K562 (cell line): ENCODE measurements at regions not wholly inside any gene's neighbourhood (a gene's known extent, or its start where the extent isn't known, plus 50 kb on each side); places are given as distances from the start of the nearest gene placed in this dataset.
A peak's percentile ranks its signal among the peaks of the same experiment; 100 is the strongest.

Experiments used
- ATAC-seq: fragments of 200-7000 bp; cut with Tn5 transposase; 3 replicates; pipeline ENCODE4 v1.9.1; 2020; ENCODE audit warnings: moderate library complexity
- BruUV-seq: library from RNA; stranded (reverse); fragments of 400-500 nt; replicated peaks from 2 replicates; lab custom pipeline; 2021; lab: Mats Ljungman, UMichigan
- CTCF ChIA-PET: fragments of 300-600 bp; formaldehyde crosslinking; extraction: SDS; loops from one replicate; lab custom pipeline; 2021; ENCODE audit warnings: low intra/inter-chr PET ratio; lab: Yijun Ruan, JAX
- POLR2A ChIA-PET: fragments of 300-600, 350-650 bp; sonication (Branson Sonifier 250); formaldehyde crosslinking; extraction: SDS; loops from one replicate; lab custom pipeline; 2021; ENCODE audit warnings: antibody characterized with exemption, inconsistent platforms; lab: Yijun Ruan, JAX
- DNase-seq, 4 experiments: peaks; one replicate each; pipeline versions ENCODE4 v3.0.0 to v3.0.0-alpha.2; 2011 to 2018; ENCODE audit warnings: low spot score in 3 of 4, mixed read lengths in 3 of 4; ENCODE audit errors: extremely low read depth in 1 of 4
- FAIRE-seq: peaks from 2 replicates; lab custom pipeline; 2011; peaks lifted over from hg19 to GRCh38; lab: Jason Lieb, UNC
- H2AFZ ChIP-seq: 2 replicates; pipeline ENCODE4 v1.6.0; 2011; ENCODE audit warnings: low read depth, low read length, control low read depth, inconsistent platforms
- H3K27ac ChIP-seq: fragments of 200-600 bp; 3 replicates; pipeline ENCODE4 v1.8.0; 2011; ENCODE audit warnings: low read depth, mild to moderate bottlenecking, control low read depth, inconsistent platforms, low read length, moderate library complexity, mixed read lengths; ENCODE audit errors: extremely low read depth
- H3K27me3 ChIP-seq, 2 experiments: fragments of 300-600 bp in 1 of 2; 2 replicates in 1 of 2; 3 replicates in 1 of 2; pipeline versions ENCODE4 v1.6.0 to v1.8.0; 2011; ENCODE audit warnings: inconsistent platforms in 2 of 2, low read length in 2 of 2, mild to moderate bottlenecking in 1 of 2, mixed read lengths in 1 of 2, moderate library complexity in 1 of 2; ENCODE audit not compliant: control insufficient read depth in 2 of 2, insufficient read depth in 2 of 2
- H3K36me3 ChIP-seq: fragments of 300-600 bp; 3 replicates; pipeline ENCODE4 v1.8.0; 2011; ENCODE audit warnings: mild to moderate bottlenecking, low read length, inconsistent platforms; ENCODE audit not compliant: control insufficient read depth, insufficient read depth
- H3K4me1 ChIP-seq, 2 experiments: fragments of 200-600 bp in 1 of 2; replicated peaks in 1 of 2; 2 replicates in 1 of 2; 3 replicates in 1 of 2; pipeline versions ENCODE4 v1.5.1 to v1.8.0; 2011; ENCODE audit warnings: inconsistent platforms in 2 of 2, low read length in 2 of 2, mild to moderate bottlenecking in 1 of 2, mixed read lengths in 1 of 2, moderate library complexity in 1 of 2; ENCODE audit not compliant: control insufficient read depth in 2 of 2, insufficient read depth in 2 of 2
- H3K4me2 ChIP-seq: 2 replicates; pipeline ENCODE4 v1.6.1; 2011; ENCODE audit warnings: low read length, control low read depth, inconsistent platforms, mixed read lengths; ENCODE audit not compliant: insufficient read depth
- H3K4me3 ChIP-seq: fragments of 200-600 bp; sonication (generic), shearing (Covaris generic); 2 replicates; pipeline ENCODE4 v1.5.1; 2016; ENCODE audit warnings: control low read depth, inconsistent platforms
- H3K79me2 ChIP-seq: fragments of 200-600 bp; 3 replicates; pipeline ENCODE4 v1.8.0; 2011; ENCODE audit warnings: low read length, inconsistent platforms; ENCODE audit not compliant: control insufficient read depth, insufficient read depth
- H3K9ac ChIP-seq, 2 experiments: 2 replicates each; pipeline versions ENCODE4 v1.6.0 to v1.6.1; 2011; ENCODE audit warnings: low read depth in 2 of 2, low read length in 2 of 2, control low read depth in 1 of 2, inconsistent platforms in 1 of 2, mild to moderate bottlenecking in 1 of 2, mixed read lengths in 1 of 2; ENCODE audit not compliant: insufficient read depth in 1 of 2
- H3K9me1 ChIP-seq: one replicate; pipeline ENCODE4 v1.6.0; 2011; ENCODE audit warnings: inconsistent platforms, mild to moderate bottlenecking, low read length, moderate library complexity; ENCODE audit not compliant: control insufficient read depth, insufficient read depth
- H3K9me3 ChIP-seq: replicated peaks from 2 replicates; pipeline ENCODE4 v1.5.1; 2011; ENCODE audit warnings: low read depth, low read length, inconsistent platforms; ENCODE audit not compliant: control insufficient read depth, insufficient read depth
- H4K20me1 ChIP-seq: replicated peaks from 2 replicates; pipeline ENCODE4 v1.6.1; 2011; ENCODE audit warnings: low read length, inconsistent platforms, mixed read lengths; ENCODE audit not compliant: control insufficient read depth, insufficient read depth
- WGBS: fragments of 100-300 bp; shearing (Covaris generic); methylation state at CpG from one replicate; pipeline ENCODE4 v1.1.6; 2016; ENCODE audit warnings: low coverage, mixed read lengths; ENCODE audit not compliant: insufficient coverage; ENCODE audit errors: missing lambda C conversion rate; 5-methylcytosine and 5-hydroxymethylcytosine counted together
- in situ Hi-C: fragments of 300-500 bp; cut with MboI; formaldehyde crosslinking; loops from 4 replicates; pipeline ENCODE4 v1.15.0; 2018; ENCODE audit warnings: inconsistent platforms, mixed read lengths
- intact Hi-C: fragments of 100-400 bp; cut with micrococcal nuclease; formaldehyde crosslinking; loops from 2 replicates; pipeline ENCODE4 v1.14.2; 2022
- TF ChIP-seq, protein P1 (sequence below), 2 experiments: fragments of 450-650 bp in 1 of 2; sonication (generic) in 1 of 2; formaldehyde crosslinking in 1 of 2; IDR thresholded peaks; 2 replicates each; pipeline versions ENCODE4 v1.7.1 to v1.9.0; 2016 to 2022; ENCODE audit warnings: inconsistent platforms in 1 of 2, mild to moderate bottlenecking in 1 of 2, missing genetic modification reagents in 1 of 2
- TF ChIP-seq, protein P2 (sequence below): fragments of 450-650 bp; IDR thresholded peaks from 2 replicates; pipeline ENCODE4 v1.6.1; 2017; ENCODE audit warnings: mild to moderate bottlenecking, moderate library complexity
- TF ChIP-seq, protein P3 (sequence below), 2 experiments: fragments of 250-450 bp in 1 of 2; fragments of 450-650 bp in 1 of 2; sonication (Bioruptor Pico) in 1 of 2; IDR thresholded peaks; 2 replicates each; pipeline versions ENCODE4 v1.6.1 to v1.8.0; 2016 to 2021; ENCODE audit warnings: mild to moderate bottlenecking in 2 of 2, moderate library complexity in 2 of 2, missing compliant biosample characterization in 1 of 2, missing genetic modification characterization in 1 of 2

DNA sequence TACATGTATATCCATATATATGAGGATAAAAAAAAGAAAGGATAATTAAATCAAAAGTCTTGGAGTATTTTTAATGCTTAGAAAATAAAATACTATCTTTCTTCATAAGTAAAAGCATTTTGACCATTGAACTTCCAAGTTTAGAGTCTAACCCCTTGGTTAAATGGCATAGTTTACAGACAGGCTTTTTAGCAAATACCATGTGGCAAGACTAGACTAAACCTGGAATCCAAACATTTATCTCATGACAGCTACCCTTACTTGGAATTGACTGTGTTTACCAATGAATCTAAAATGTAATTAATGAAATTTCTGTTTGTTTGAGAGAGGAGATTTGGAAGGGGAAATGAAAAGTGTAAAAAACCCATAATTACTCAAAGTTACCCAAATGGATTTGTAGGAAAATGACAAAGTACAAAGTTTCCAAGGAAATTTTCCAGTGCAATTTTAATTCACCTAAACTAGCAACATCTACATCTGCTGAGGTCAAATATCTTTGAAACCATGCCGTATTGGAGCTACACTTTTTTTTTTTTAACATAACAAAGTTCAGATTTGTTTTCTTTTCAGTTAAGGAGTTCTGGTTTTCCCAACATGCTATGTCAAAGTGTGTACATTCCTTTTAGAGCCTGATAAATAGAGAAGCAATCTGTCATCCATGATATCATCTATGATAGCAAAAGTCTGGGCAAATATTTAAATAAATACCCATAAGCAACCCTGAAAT is 272.1 kb upstream of the DAB2 start:
- in situ Hi-C loops = no loop called here
- intact Hi-C loops = no loop called here
- FAIRE-seq = peak; percentile 40

More for the DNA sequence above, 272.1 kb upstream of the DAB2 start:
- Histone ChIP-seq H3K27me3 (no peaks in the 10 kb centered on the region), H3K9me1 (no peaks in the 10 kb centered on the region), H3K4me2 (no peak overlapping the region), H3K4me3 (no peak overlapping the region), H3K9ac (no peak overlapping the region), H3K79me2 (no peaks in the 10 kb centered on the region), H3K4me1 (no peaks in the 10 kb centered on the region), H3K27ac (no peak overlapping the region), H3K36me3 (no peaks in the 10 kb centered on the region), H4K20me1 (no peaks in the 10 kb centered on the region), H3K9me3 (no peaks in the 10 kb centered on the region), H2AFZ (no peak overlapping the region)
- WGBS = 0% methylated on average over 1 of the region's 1 CpG
- BruUV-seq = no TSS peak
- ChIA-PET CTCF (no interaction called here), POLR2A (interaction anchor here (0.6 kb wide), 1 partner anchor 950 kb away, joined by 3 read pairs; no protein-coding TSS in a partner anchor)
- no peak for ATAC-seq
- no peak for DNase-seq
- TF ChIP-seq, protein P1, sequence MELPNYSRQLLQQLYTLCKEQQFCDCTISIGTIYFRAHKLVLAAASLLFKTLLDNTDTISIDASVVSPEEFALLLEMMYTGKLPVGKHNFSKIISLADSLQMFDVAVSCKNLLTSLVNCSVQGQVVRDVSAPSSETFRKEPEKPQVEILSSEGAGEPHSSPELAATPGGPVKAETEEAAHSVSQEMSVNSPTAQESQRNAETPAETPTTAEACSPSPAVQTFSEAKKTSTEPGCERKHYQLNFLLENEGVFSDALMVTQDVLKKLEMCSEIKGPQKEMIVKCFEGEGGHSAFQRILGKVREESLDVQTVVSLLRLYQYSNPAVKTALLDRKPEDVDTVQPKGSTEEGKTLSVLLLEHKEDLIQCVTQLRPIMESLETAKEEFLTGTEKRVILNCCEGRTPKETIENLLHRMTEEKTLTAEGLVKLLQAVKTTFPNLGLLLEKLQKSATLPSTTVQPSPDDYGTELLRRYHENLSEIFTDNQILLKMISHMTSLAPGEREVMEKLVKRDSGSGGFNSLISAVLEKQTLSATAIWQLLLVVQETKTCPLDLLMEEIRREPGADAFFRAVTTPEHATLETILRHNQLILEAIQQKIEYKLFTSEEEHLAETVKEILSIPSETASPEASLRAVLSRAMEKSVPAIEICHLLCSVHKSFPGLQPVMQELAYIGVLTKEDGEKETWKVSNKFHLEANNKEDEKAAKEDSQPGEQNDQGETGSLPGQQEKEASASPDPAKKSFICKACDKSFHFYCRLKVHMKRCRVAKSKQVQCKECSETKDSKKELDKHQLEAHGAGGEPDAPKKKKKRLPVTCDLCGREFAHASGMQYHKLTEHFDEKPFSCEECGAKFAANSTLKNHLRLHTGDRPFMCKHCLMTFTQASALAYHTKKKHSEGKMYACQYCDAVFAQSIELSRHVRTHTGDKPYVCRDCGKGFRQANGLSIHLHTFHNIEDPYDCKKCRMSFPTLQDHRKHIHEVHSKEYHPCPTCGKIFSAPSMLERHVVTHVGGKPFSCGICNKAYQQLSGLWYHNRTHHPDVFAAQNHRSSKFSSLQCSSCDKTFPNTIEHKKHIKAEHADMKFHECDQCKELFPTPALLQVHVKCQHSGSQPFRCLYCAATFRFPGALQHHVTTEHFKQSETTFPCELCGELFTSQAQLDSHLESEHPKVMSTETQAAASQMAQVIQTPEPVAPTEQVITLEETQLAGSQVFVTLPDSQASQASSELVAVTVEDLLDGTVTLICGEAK (IDR thresholded peaks at IDR 0.05) = no peak
- TF ChIP-seq, protein P1 (CRISPR knock-in tag; IDR thresholded peaks at IDR 0.05) = no peak
- TF ChIP-seq, protein P2, sequence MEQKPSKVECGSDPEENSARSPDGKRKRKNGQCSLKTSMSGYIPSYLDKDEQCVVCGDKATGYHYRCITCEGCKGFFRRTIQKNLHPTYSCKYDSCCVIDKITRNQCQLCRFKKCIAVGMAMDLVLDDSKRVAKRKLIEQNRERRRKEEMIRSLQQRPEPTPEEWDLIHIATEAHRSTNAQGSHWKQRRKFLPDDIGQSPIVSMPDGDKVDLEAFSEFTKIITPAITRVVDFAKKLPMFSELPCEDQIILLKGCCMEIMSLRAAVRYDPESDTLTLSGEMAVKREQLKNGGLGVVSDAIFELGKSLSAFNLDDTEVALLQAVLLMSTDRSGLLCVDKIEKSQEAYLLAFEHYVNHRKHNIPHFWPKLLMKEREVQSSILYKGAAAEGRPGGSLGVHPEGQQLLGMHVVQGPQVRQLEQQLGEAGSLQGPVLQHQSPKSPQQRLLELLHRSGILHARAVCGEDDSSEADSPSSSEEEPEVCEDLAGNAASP = no peak
- TF ChIP-seq, protein P3, sequence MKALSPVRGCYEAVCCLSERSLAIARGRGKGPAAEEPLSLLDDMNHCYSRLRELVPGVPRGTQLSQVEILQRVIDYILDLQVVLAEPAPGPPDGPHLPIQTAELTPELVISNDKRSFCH (CRISPR knock-in tag; IDR thresholded peaks at IDR 0.05) = no peak
- TF ChIP-seq, protein P3 (tag; IDR thresholded peaks at IDR 0.05) = no peak
